Liver (tissue), 8 donors: ENCODE measurements at regions not wholly inside any gene's neighbourhood (a gene's known extent, or its start where the extent isn't known, plus 50 kb on each side); places are given as distances from the start of the nearest gene placed in this dataset.

Source experiments
- DNase-seq: peaks from one replicate; pipeline ENCODE4 v3.0.0-alpha.2; 2017; ENCODE audit warnings: low spot score
- H3K27ac ChIP-seq, 2 donors: one replicate each; pipeline ENCODE4 v1.7.0; 2013; ENCODE audit warnings: inconsistent platforms in 2 of 2, low read length in 2 of 2, control low read depth in 1 of 2, low read depth in 1 of 2, mild to moderate bottlenecking in 1 of 2
- H3K27me3 ChIP-seq, 4 donors: one replicate each; pipeline versions ENCODE4 v1.6.1 to v1.7.0; 2013; ENCODE audit warnings: low read length in 3 of 4, inconsistent platforms in 1 of 4, mild to moderate bottlenecking in 1 of 4, moderate library complexity in 1 of 4; ENCODE audit not compliant: control insufficient read depth in 4 of 4, insufficient read depth in 4 of 4
- H3K36me3 ChIP-seq, 4 donors: one replicate each; pipeline versions ENCODE4 v1.6.1 to v1.7.0; 2013; ENCODE audit warnings: low read length in 3 of 4, mild to moderate bottlenecking in 3 of 4, low read depth in 1 of 4, moderate library complexity in 1 of 4; ENCODE audit not compliant: control insufficient read depth in 4 of 4, insufficient read depth in 3 of 4
- H3K4me1 ChIP-seq, 4 donors: one replicate each; pipeline versions ENCODE4 v1.6.1 to v1.7.0; 2013; ENCODE audit warnings: low read length in 3 of 4, mild to moderate bottlenecking in 3 of 4, moderate library complexity in 1 of 4; ENCODE audit not compliant: control insufficient read depth in 4 of 4, insufficient read depth in 4 of 4
- H3K4me3 ChIP-seq, 3 donors: one replicate each; pipeline versions ENCODE4 v1.6.1 to v1.7.0; 2013; ENCODE audit warnings: low read length in 3 of 3, control low read depth in 1 of 3, low read depth in 1 of 3, mild to moderate bottlenecking in 1 of 3
- H3K9ac ChIP-seq, 2 donors: one replicate each; pipeline ENCODE4 v1.7.0; 2013; ENCODE audit warnings: low read length in 2 of 2, mild to moderate bottlenecking in 2 of 2, moderate library complexity in 2 of 2, control low read depth in 1 of 2, low read depth in 1 of 2
- H3K9me3 ChIP-seq, 4 donors: one replicate each; pipeline versions ENCODE4 v1.6.1 to v1.7.0; 2013; ENCODE audit warnings: low read length in 3 of 4; ENCODE audit not compliant: control insufficient read depth in 4 of 4
- EGR1 ChIP-seq, 2 donors: IDR thresholded peaks; 2 replicates each; pipeline ENCODE4 v1.6.1; 2016 to 2018; ENCODE audit warnings: antibody characterized with exemption in 2 of 2, low read depth in 2 of 2
- FOXA1 ChIP-seq: IDR thresholded peaks from 2 replicates; pipeline ENCODE4 v1.6.1; 2016; ENCODE audit warnings: antibody characterized with exemption
- FOXA2 ChIP-seq: IDR thresholded peaks from 2 replicates; pipeline ENCODE4 v1.6.1; 2016; ENCODE audit warnings: antibody characterized with exemption
- GABPA ChIP-seq, 2 donors: IDR thresholded peaks in 1 of 2; conservative IDR thresholded peaks in 1 of 2; 2 replicates each; pipeline ENCODE4 v1.6.1; 2016; ENCODE audit warnings: antibody characterized with exemption in 2 of 2, mild to moderate bottlenecking in 1 of 2, moderate library complexity in 1 of 2
- HNF4A ChIP-seq, 2 donors: conservative IDR thresholded peaks; 2 replicates each; pipeline ENCODE4 v1.6.1; 2016; ENCODE audit warnings: antibody characterized with exemption in 2 of 2, mild to moderate bottlenecking in 2 of 2
- NR2F2 ChIP-seq: IDR thresholded peaks from 2 replicates; pipeline ENCODE4 v1.6.1; 2016; ENCODE audit warnings: antibody characterized with exemption
- RAD21 ChIP-seq, 2 donors: IDR thresholded peaks; 2 replicates each; pipeline ENCODE4 v1.6.1; 2016; ENCODE audit warnings: antibody characterized with exemption in 2 of 2, mild to moderate bottlenecking in 2 of 2
- SP1 ChIP-seq: IDR thresholded peaks from 2 replicates; pipeline ENCODE4 v1.6.1; 2018; ENCODE audit warnings: antibody characterized with exemption, mild to moderate bottlenecking
- TAF1 ChIP-seq: conservative IDR thresholded peaks from 2 replicates; pipeline ENCODE4 v1.6.1; 2016; ENCODE audit warnings: antibody characterized with exemption, mild to moderate bottlenecking
- YY1 ChIP-seq: IDR thresholded peaks from 2 replicates; pipeline ENCODE4 v1.6.1; 2016; ENCODE audit warnings: antibody characterized with exemption, mild to moderate bottlenecking
- WGBS: extraction: QIAGEN DNeasy Blood & Tissue Kit; methylation state at CpG from one replicate; pipeline ENCODE4 v1.1.7; 2013; 5-methylcytosine and 5-hydroxymethylcytosine counted together
- TF ChIP-seq, protein P1 (sequence below): fragments of 150-350 bp; IDR thresholded peaks from 2 replicates; pipeline ENCODE4 v1.5.1; 2017; ENCODE audit warnings: improper control_type of control experiment, low read depth, low read length; ENCODE audit not compliant: missing input control
- TF ChIP-seq, protein P2 (sequence below): IDR thresholded peaks from 2 replicates; pipeline ENCODE4 v1.6.1; 2016; ENCODE audit warnings: antibody characterized with exemption, mild to moderate bottlenecking
- TF ChIP-seq, protein P3 (sequence below): IDR thresholded peaks from 2 replicates; pipeline ENCODE4 v1.6.1; 2016; ENCODE audit warnings: antibody characterized with exemption
- TF ChIP-seq, protein P4 (sequence below): IDR thresholded peaks from 2 replicates; pipeline ENCODE4 v1.6.1; 2016; ENCODE audit warnings: antibody characterized with exemption
- donor health status: healthy.
- donor health status: healthy.
- donor health status: healthy.
- donor health status: healthy.
- donor health status: healthy.

DNA sequence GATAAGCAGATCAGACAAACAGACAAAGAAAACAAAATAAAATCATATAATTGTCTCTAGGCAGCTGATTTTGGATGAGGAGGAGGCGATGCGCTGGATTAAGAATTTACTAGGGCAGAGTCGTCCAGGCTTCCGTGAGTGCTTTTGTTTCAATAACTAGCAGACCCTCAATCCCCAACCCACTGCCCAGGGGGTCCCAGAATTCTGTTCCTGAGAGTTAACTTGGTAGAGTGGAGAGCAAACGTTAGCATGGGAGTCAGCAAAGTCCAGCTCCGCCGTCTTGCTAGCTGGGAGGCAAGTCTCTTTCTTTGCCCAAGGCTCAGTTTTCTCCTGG lies 95.5 kb upstream of the TBX5 start:
- H3K4me1 ChIP-seq, result no peaks in the 10 kb centered on the region
- no peaks in the 10 kb centered on the region for H3K9me3 ChIP-seq
- no peak for DNase-seq
- TF ChIP-seq EGR1 (IDR thresholded peaks at IDR 0.05; ENCODE audit: low read depth in 2 of 2), result no peak
- TF ChIP-seq, protein P1, sequence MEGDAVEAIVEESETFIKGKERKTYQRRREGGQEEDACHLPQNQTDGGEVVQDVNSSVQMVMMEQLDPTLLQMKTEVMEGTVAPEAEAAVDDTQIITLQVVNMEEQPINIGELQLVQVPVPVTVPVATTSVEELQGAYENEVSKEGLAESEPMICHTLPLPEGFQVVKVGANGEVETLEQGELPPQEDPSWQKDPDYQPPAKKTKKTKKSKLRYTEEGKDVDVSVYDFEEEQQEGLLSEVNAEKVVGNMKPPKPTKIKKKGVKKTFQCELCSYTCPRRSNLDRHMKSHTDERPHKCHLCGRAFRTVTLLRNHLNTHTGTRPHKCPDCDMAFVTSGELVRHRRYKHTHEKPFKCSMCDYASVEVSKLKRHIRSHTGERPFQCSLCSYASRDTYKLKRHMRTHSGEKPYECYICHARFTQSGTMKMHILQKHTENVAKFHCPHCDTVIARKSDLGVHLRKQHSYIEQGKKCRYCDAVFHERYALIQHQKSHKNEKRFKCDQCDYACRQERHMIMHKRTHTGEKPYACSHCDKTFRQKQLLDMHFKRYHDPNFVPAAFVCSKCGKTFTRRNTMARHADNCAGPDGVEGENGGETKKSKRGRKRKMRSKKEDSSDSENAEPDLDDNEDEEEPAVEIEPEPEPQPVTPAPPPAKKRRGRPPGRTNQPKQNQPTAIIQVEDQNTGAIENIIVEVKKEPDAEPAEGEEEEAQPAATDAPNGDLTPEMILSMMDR, result no peak
- TF ChIP-seq SP1, result no peak
- no peak for TF ChIP-seq YY1
- TF ChIP-seq HNF4A (conservative IDR thresholded peaks at IDR 0.05), result no peak
- no peak for TF ChIP-seq FOXA2
- TF ChIP-seq, protein P2, sequence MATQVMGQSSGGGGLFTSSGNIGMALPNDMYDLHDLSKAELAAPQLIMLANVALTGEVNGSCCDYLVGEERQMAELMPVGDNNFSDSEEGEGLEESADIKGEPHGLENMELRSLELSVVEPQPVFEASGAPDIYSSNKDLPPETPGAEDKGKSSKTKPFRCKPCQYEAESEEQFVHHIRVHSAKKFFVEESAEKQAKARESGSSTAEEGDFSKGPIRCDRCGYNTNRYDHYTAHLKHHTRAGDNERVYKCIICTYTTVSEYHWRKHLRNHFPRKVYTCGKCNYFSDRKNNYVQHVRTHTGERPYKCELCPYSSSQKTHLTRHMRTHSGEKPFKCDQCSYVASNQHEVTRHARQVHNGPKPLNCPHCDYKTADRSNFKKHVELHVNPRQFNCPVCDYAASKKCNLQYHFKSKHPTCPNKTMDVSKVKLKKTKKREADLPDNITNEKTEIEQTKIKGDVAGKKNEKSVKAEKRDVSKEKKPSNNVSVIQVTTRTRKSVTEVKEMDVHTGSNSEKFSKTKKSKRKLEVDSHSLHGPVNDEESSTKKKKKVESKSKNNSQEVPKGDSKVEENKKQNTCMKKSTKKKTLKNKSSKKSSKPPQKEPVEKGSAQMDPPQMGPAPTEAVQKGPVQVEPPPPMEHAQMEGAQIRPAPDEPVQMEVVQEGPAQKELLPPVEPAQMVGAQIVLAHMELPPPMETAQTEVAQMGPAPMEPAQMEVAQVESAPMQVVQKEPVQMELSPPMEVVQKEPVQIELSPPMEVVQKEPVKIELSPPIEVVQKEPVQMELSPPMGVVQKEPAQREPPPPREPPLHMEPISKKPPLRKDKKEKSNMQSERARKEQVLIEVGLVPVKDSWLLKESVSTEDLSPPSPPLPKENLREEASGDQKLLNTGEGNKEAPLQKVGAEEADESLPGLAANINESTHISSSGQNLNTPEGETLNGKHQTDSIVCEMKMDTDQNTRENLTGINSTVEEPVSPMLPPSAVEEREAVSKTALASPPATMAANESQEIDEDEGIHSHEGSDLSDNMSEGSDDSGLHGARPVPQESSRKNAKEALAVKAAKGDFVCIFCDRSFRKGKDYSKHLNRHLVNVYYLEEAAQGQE, result no peak
- peaks cover 2 to 16% (median 8%) of the 10 kb centered on the region in 4 donors for H3K27me3 ChIP-seq
- H3K9ac ChIP-seq, result no peak overlapping the region
- no peaks in the 10 kb centered on the region for H3K36me3 ChIP-seq
- no peak overlapping the region for H3K4me3 ChIP-seq
- no peak overlapping the region for H3K27ac ChIP-seq
- WGBS, result 11% methylated on average over 7 of the region's 7 CpGs

DNA sequence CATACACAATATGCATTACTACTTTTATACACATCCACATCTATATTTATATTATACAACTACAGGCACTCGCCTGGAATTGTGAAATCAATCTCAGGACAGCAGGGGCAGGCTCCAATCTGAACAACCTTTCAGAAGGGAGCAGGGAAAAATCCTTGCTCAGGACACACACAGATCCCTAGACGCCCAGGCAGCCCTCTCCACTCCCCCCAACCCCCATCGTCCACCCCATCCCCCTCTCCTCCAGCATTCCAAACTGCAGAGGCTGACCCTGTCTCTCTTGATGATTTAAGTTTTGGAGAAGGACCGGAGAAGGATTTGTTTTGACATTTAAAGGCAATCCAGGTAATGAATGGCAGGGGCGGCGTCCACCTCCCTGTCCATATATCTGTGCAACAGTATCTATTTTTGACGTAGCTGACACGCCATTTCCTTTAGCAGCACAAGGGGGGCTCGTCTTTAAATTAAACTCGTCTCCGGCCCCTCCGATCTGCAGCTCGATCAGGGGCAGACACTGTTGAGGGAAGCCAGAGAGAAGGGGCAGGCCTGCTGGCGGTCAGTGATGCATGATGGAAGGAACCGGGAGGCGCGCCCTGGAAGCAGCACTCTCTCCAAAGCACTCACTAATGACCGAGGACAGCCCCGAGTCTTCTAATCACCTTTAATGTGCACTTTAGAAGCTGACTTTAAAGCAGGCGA lies 95.0 kb upstream of the TBX5 start:
- no peak overlapping the region for H3K4me3 ChIP-seq
- no peaks in the 10 kb centered on the region for H3K4me1 ChIP-seq
- H3K27me3 ChIP-seq, result peaks cover 2 to 16% (median 9%) of the 10 kb centered on the region in 4 donors
- H3K9me3 ChIP-seq, result no peaks in the 10 kb centered on the region
- no peak overlapping the region for H3K27ac ChIP-seq
- H3K9ac ChIP-seq, result no peak overlapping the region
- no peak for DNase-seq
- 4% methylated on average over 20 of the region's 20 CpGs for WGBS
- TF ChIP-seq RAD21 (IDR thresholded peaks at IDR 0.05) (no peak), FOXA1 (no peak), GABPA (IDR thresholded peaks at IDR 0.05 in 1 of 2, conservative IDR thresholded peaks at IDR 0.05 in 1 of 2) (no peak), TAF1 (no peak), NR2F2 (no peak)
- TF ChIP-seq, protein P2, result no peak
- TF ChIP-seq, protein P3, sequence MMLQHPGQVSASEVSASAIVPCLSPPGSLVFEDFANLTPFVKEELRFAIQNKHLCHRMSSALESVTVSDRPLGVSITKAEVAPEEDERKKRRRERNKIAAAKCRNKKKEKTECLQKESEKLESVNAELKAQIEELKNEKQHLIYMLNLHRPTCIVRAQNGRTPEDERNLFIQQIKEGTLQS, result no peak
- TF ChIP-seq, protein P4, sequence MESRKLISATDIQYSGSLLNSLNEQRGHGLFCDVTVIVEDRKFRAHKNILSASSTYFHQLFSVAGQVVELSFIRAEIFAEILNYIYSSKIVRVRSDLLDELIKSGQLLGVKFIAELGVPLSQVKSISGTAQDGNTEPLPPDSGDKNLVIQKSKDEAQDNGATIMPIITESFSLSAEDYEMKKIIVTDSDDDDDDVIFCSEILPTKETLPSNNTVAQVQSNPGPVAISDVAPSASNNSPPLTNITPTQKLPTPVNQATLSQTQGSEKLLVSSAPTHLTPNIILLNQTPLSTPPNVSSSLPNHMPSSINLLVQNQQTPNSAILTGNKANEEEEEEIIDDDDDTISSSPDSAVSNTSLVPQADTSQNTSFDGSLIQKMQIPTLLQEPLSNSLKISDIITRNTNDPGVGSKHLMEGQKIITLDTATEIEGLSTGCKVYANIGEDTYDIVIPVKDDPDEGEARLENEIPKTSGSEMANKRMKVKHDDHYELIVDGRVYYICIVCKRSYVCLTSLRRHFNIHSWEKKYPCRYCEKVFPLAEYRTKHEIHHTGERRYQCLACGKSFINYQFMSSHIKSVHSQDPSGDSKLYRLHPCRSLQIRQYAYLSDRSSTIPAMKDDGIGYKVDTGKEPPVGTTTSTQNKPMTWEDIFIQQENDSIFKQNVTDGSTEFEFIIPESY, result no peak
- no peaks in the 10 kb centered on the region for H3K36me3 ChIP-seq
